WI38 (cell line): ENCODE measurements at regions not wholly inside any gene's neighbourhood (a gene's known extent, or its start where the extent isn't known, plus 50 kb on each side); places are given as distances from the start of the nearest gene placed in this dataset.

Source experiments
- H3K4me3 ChIP-seq: 2 replicates; pipeline ENCODE4 v1.5.1; 2011; ENCODE audit warnings: low read depth, mild to moderate bottlenecking, control low read depth, low read length
- TF ChIP-seq, protein P1 (sequence below): IDR thresholded peaks from 2 replicates; pipeline ENCODE4 v1.5.1; 2012; ENCODE audit warnings: low read depth, mild to moderate bottlenecking, control low read depth, low read length

- H3K4me3 ChIP-seq = no peak overlapping the region
- TF ChIP-seq, protein P1, sequence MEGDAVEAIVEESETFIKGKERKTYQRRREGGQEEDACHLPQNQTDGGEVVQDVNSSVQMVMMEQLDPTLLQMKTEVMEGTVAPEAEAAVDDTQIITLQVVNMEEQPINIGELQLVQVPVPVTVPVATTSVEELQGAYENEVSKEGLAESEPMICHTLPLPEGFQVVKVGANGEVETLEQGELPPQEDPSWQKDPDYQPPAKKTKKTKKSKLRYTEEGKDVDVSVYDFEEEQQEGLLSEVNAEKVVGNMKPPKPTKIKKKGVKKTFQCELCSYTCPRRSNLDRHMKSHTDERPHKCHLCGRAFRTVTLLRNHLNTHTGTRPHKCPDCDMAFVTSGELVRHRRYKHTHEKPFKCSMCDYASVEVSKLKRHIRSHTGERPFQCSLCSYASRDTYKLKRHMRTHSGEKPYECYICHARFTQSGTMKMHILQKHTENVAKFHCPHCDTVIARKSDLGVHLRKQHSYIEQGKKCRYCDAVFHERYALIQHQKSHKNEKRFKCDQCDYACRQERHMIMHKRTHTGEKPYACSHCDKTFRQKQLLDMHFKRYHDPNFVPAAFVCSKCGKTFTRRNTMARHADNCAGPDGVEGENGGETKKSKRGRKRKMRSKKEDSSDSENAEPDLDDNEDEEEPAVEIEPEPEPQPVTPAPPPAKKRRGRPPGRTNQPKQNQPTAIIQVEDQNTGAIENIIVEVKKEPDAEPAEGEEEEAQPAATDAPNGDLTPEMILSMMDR = no peak
Measured at GRCh38 chr2:65850695-65851094, 418.3 kb upstream of the SPRED2 start.

GRCh38 chr2:65846989-65847678 lies 414.7 kb upstream of the SPRED2 start:
- TF ChIP-seq, protein P1 = no peak
- no peak overlapping the region for H3K4me3 ChIP-seq

- TF ChIP-seq, protein P1 = no peak
- no peak overlapping the region for H3K4me3 ChIP-seq
Measured at GRCh38 chr2:65845442-65846182, 413.2 kb upstream of the SPRED2 start.

- TF ChIP-seq, protein P1 = no peak
- no peak overlapping the region for H3K4me3 ChIP-seq
Measured at GRCh38 chr2:65842104-65842503, 409.7 kb upstream of the SPRED2 start.

DNA sequence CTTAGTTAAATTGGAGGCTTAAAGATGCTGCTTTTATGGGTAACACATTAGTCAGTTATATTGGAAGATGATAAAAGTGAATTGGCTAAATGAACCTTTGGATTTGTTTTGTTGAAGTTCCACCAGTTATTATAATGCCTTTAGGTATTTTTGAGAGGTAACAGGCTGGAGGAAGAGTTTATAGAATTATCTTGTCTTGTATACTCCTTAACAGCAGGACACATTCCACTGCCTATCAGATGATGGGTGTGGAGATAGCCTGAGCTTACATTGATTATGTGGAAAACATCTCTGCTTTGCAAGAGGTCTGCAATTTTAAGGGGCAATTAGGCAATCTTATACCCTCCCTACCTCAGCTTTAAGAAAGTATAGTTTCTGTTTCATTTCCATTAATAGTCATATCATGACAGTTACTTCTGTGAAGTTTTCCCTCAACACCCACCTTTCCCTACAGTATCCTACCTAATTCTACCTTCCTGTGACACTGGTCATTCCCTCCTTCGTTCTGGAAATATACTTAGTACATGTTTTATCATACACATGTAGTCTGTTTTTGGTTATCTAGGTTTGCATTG lies 403.7 kb upstream of the SPRED2 start:
- H3K4me3 ChIP-seq = no peak overlapping the region
- TF ChIP-seq, protein P1 = no peak

DNA sequence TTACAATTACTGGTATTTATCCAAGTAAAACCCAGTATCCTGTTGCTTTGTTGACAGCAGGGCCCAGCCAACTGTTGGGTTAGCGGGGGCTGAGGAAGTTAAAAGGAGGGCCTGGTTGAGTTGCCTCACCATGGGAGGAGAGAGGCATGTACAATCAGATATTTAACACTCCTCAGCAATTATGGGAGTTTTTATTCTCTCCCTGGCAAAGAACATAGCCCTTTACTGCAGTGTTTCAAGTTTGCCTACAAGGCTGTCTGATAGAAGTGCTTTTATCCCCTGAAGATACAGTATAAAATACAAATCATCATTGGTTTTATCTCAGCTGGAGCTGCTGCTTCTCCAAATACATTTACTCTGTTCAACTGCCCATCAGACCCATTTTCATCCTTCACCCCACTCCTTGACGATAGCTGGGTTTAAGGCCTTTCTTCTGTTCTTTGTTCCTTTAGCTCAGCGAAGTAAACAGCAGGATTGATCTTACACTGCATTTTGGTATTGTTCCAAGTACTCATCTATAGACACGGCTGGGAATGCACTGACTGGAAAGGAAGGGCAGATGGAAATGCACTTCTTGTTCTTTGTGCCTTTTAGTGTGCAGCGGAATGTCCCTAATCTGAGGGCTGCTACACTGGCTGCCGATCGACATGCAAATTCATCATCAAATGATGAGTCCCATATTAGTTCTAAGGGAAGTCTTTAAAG lies 402.5 kb upstream of the SPRED2 start:
- no peak overlapping the region for H3K4me3 ChIP-seq
- TF ChIP-seq, protein P1 = no peak
